ENCODE measurements at regions not wholly inside any gene's neighbourhood (a gene's known extent, or its start where the extent isn't known, plus 50 kb on each side); places are given as distances from the start of the nearest gene placed in this dataset.

GRCh38 chr16:86929057-86929871 lies 350.9 kb downstream of the FOXL1 start:
- no peak overlapping the region for H3K4me3 ChIP-seq (ENCODE audit: low read depth, low read length)
- DNase-seq (ENCODE audit: low read depth) = peak; percentile 58

GRCh38 chr16:86930001-86930400 lies 351.7 kb downstream of the FOXL1 start:
- DNase-seq (ENCODE audit: low read depth) = no peak
- no peak overlapping the region for H3K4me3 ChIP-seq (ENCODE audit: low read depth, low read length)

- H3K4me3 ChIP-seq (ENCODE audit: low read depth, low read length) = no peak overlapping the region
- DNase-seq (ENCODE audit: low read depth) = no peak
Measured at GRCh38 chr16:86930663-86931373, 352.5 kb downstream of the FOXL1 start.

- peak; percentile 47 for DNase-seq (ENCODE audit: low read depth)
- H3K4me3 ChIP-seq (ENCODE audit: low read depth, low read length) = no peak overlapping the region
Measured at GRCh38 chr16:86931410-86931941, 353.1 kb downstream of the FOXL1 start.

GRCh38 chr16:86932130-86932982 lies 354.0 kb downstream of the FOXL1 start:
- DNase-seq (ENCODE audit: low read depth) = no peak
- no peak overlapping the region for H3K4me3 ChIP-seq (ENCODE audit: low read depth, low read length)

- H3K4me3 ChIP-seq (ENCODE audit: low read depth, low read length) = no peak overlapping the region
- DNase-seq (ENCODE audit: low read depth) = no peak
Measured at GRCh38 chr16:86934581-86935375, 356.4 kb downstream of the FOXL1 start.

- DNase-seq (ENCODE audit: low read depth) = no peak
- no peak overlapping the region for H3K4me3 ChIP-seq (ENCODE audit: low read depth, low read length)
Measured at GRCh38 chr16:86939609-86940008, 361.3 kb downstream of the FOXL1 start.

- no peak overlapping the region for H3K4me3 ChIP-seq (ENCODE audit: low read depth, low read length)
- DNase-seq (ENCODE audit: low read depth) = no peak
Measured at GRCh38 chr16:86941731-86942130, 363.4 kb downstream of the FOXL1 start.

- no peak overlapping the region for H3K4me3 ChIP-seq (ENCODE audit: low read depth, low read length)
- DNase-seq (ENCODE audit: low read depth) = no peak
Measured at GRCh38 chr16:86942151-86943051, 364.1 kb downstream of the FOXL1 start.

- no peak for DNase-seq (ENCODE audit: low read depth)
- H3K4me3 ChIP-seq (ENCODE audit: low read depth, low read length) = no peak overlapping the region
Measured at GRCh38 chr16:86945166-86945900, 367.0 kb downstream of the FOXL1 start.

- no peak for DNase-seq (ENCODE audit: low read depth)
- no peak overlapping the region for H3K4me3 ChIP-seq (ENCODE audit: low read depth, low read length)
Measured at GRCh38 chr16:86946396-86946795, 368.0 kb downstream of the FOXL1 start.

GRCh38 chr16:86946981-86947380 lies 368.6 kb downstream of the FOXL1 start:
- no peak overlapping the region for H3K4me3 ChIP-seq (ENCODE audit: low read depth, low read length)

GRCh38 chr16:86948046-86948445 lies 369.1 kb downstream of the C16orf95 start:
- no peak for DNase-seq (ENCODE audit: low read depth)
- H3K4me3 ChIP-seq (ENCODE audit: low read depth, low read length) = no peak overlapping the region

More at GRCh38 chr16:86946981-86947380, 368.6 kb downstream of the FOXL1 start:
- DNase-seq (ENCODE audit: low read depth) = no peak

GRCh38 chr16:86949116-86949515 lies 368.1 kb downstream of the C16orf95 start:
- DNase-seq (ENCODE audit: low read depth) = no peak
- no peak overlapping the region for H3K4me3 ChIP-seq (ENCODE audit: low read depth, low read length)

GRCh38 chr16:86949630-86950029 lies 367.6 kb downstream of the C16orf95 start:
- DNase-seq (ENCODE audit: low read depth) = no peak
- no peak overlapping the region for H3K4me3 ChIP-seq (ENCODE audit: low read depth, low read length)

GRCh38 chr16:86951041-86951822 lies 366.0 kb downstream of the C16orf95 start:
- no peak overlapping the region for H3K4me3 ChIP-seq (ENCODE audit: low read depth, low read length)
- DNase-seq (ENCODE audit: low read depth) = no peak

All from skeletal muscle cell (primary cell).